ENCODE measurements at regions not wholly inside any gene's neighbourhood (a gene's known extent, or its start where the extent isn't known, plus 50 kb on each side); places are given as distances from the start of the nearest gene placed in this dataset.

DNA sequence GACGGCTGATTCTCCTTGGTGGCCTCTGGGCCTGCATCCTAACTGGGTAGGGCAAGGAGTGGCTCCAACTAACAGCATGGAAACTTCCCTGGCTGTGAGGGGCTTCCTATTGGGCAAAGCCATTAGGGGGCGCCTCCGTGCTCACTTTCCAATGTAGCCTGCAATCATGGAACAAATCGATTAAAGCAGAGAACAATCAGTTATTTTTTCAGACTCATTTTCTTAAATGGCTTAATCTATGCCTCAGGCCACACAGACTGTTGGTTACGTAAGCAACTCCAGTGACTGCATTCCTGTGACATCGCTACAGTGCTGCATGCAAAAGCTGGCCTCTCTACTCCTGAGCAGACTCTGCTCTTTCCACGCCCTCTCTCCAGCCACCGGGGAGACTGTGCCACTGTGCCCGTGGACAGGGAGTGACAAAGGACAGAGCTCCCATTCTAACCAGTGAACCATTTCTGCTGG, 278.9 kb downstream of the KLF13 start:
- WGBS, 2 experiments (ENCODE audit: insufficient coverage in 1 of 2, insufficient read length in 1 of 2) = 72 to 84% methylated on average over 9 of the region's 9 CpGs
- H3K36me3 Mint-ChIP-seq (ENCODE audit: low read depth) = no peaks in the 10 kb centered on the region
- H3K4me1 ChIP-seq (ENCODE audit: control insufficient read depth, insufficient read depth, low read length) = no peaks in the 10 kb centered on the region
- DNase-seq = peak; percentile 83
- H3K9me3 ChIP-seq (ENCODE audit: control insufficient read depth, low read length) = peaks cover 4% of the 10 kb centered on the region
- peaks cover 13% of the 10 kb centered on the region for H3K4me1 Mint-ChIP-seq
- H3K9ac ChIP-seq (ENCODE audit: extremely low read depth, low read length, poor library complexity, severe bottlenecking) = no peak overlapping the region
- TF ChIP-seq, protein P1, sequence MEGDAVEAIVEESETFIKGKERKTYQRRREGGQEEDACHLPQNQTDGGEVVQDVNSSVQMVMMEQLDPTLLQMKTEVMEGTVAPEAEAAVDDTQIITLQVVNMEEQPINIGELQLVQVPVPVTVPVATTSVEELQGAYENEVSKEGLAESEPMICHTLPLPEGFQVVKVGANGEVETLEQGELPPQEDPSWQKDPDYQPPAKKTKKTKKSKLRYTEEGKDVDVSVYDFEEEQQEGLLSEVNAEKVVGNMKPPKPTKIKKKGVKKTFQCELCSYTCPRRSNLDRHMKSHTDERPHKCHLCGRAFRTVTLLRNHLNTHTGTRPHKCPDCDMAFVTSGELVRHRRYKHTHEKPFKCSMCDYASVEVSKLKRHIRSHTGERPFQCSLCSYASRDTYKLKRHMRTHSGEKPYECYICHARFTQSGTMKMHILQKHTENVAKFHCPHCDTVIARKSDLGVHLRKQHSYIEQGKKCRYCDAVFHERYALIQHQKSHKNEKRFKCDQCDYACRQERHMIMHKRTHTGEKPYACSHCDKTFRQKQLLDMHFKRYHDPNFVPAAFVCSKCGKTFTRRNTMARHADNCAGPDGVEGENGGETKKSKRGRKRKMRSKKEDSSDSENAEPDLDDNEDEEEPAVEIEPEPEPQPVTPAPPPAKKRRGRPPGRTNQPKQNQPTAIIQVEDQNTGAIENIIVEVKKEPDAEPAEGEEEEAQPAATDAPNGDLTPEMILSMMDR (conservative IDR thresholded peaks at IDR 0.05) = peak; percentile 75
- no peak overlapping the region for H3K27ac Mint-ChIP-seq
- no peak overlapping the region for H3K4me3 Mint-ChIP-seq
- no peaks in the 10 kb centered on the region for H3K36me3 ChIP-seq (ENCODE audit: control insufficient read depth, insufficient read depth, low read length)
- H3K9me3 Mint-ChIP-seq = peaks cover 10% of the 10 kb centered on the region
- no peak overlapping the region for H3K27ac ChIP-seq (ENCODE audit: low read depth, low read length)
- H3K4me3 ChIP-seq (ENCODE audit: low read length) = no peak overlapping the region
- H3K27me3 Mint-ChIP-seq (ENCODE audit: insufficient read depth) = peaks cover 7% of the 10 kb centered on the region
- H3K27me3 ChIP-seq (ENCODE audit: control insufficient read depth, insufficient read depth, low read length, poor library complexity, severe bottlenecking) = no peaks in the 10 kb centered on the region

DNA sequence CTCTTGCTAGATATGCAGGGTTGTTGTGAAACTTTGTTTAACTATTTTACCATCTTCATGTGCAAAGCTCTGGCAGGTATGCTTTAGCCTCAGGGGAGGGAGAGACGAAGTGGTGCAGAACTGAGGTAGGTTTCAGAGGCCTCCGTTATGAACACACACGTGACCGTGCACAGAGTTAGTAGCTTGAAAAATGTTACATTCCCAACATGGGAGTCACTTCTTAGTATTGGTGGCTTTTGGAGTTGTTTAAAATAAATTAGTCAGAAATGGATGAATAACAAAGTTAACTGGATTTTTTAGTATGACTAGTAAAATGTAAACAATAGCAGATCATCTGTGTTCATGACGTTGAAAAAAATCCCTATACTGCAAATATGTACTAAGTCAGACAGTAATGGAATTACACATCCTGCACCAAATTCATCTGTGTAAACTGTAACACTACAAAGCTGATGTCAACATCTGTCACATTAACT, 279.6 kb downstream of the KLF13 start:
- Histone ChIP-seq H3K27ac (ENCODE audit: low read depth, low read length) (no peak overlapping the region), H3K36me3 (ENCODE audit: control insufficient read depth, insufficient read depth, low read length) (no peaks in the 10 kb centered on the region), H3K4me3 (ENCODE audit: low read length) (no peak overlapping the region), H3K9me3 (ENCODE audit: control insufficient read depth, low read length) (no peaks in the 10 kb centered on the region), H3K4me1 (ENCODE audit: control insufficient read depth, insufficient read depth, low read length) (no peaks in the 10 kb centered on the region), H3K27me3 (ENCODE audit: control insufficient read depth, insufficient read depth, low read length, poor library complexity, severe bottlenecking) (no peaks in the 10 kb centered on the region), H3K9ac (ENCODE audit: extremely low read depth, low read length, poor library complexity, severe bottlenecking) (no peak overlapping the region)
- Mint-ChIP-seq H3K4me3 (no peak overlapping the region), H3K36me3 (ENCODE audit: low read depth) (no peaks in the 10 kb centered on the region), H3K27ac (no peak overlapping the region), H3K4me1 (peaks cover 13% of the 10 kb centered on the region), H3K27me3 (ENCODE audit: insufficient read depth) (peaks cover 4% of the 10 kb centered on the region), H3K9me3 (peaks cover 10% of the 10 kb centered on the region)
- no peak for DNase-seq
- TF ChIP-seq, protein P1 (conservative IDR thresholded peaks at IDR 0.05) = no peak
- WGBS, 2 experiments (ENCODE audit: insufficient coverage in 1 of 2, insufficient read length in 1 of 2) = 94 to 95% methylated on average over 2 to 5 of the region's 5 CpGs

DNA sequence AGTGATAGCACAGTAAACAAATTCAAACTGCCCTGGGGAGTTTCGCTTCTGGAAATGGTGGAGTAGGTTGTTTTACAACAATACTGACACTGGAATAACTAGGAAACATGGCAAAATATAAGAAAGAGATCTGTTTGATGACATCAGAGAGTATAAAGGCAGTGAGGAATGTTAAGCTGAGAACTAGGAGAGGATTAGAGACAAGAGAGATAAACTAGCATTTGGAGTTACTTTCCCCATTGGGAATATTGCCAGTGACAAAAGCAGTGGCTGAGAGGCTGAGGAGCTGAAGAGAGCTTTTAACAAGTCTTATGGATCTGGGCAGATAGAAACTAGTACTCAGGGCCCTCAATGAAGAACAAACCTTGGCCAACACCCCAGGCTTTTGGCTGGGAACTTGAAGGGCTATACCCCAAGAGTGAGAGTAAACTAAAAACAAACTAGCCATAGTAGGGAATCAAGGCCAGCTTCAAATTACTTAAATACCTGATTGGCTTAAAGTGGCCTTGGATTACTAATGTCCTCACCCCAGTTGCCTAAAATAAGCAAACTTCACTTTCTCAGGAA, 280.4 kb downstream of the KLF13 start:
- H3K36me3 ChIP-seq (ENCODE audit: control insufficient read depth, insufficient read depth, low read length) = no peaks in the 10 kb centered on the region
- no peaks in the 10 kb centered on the region for H3K9me3 ChIP-seq (ENCODE audit: control insufficient read depth, low read length)
- no peak overlapping the region for H3K9ac ChIP-seq (ENCODE audit: extremely low read depth, low read length, poor library complexity, severe bottlenecking)
- Mint-ChIP-seq H3K9me3 (peaks cover 10% of the 10 kb centered on the region), H3K4me1 (peaks cover 13% of the 10 kb centered on the region), H3K4me3 (no peak overlapping the region), H3K36me3 (ENCODE audit: low read depth) (no peaks in the 10 kb centered on the region), H3K27me3 (ENCODE audit: insufficient read depth) (no peaks in the 10 kb centered on the region), H3K27ac (no peak overlapping the region)
- H3K4me3 ChIP-seq (ENCODE audit: low read length) = no peak overlapping the region
- no peaks in the 10 kb centered on the region for H3K27me3 ChIP-seq (ENCODE audit: control insufficient read depth, insufficient read depth, low read length, poor library complexity, severe bottlenecking)
- no peak for DNase-seq
- no peak overlapping the region for H3K27ac ChIP-seq (ENCODE audit: low read depth, low read length)
- TF ChIP-seq, protein P1 (conservative IDR thresholded peaks at IDR 0.05) = no peak
- H3K4me1 ChIP-seq (ENCODE audit: control insufficient read depth, insufficient read depth, low read length) = no peaks in the 10 kb centered on the region
- WGBS, 2 experiments (ENCODE audit: insufficient coverage in 1 of 2, insufficient read length in 1 of 2) = 94 to 100% methylated on average over 1 of the region's 1 CpG

Measured in endodermal cell (in vitro differentiated cells).